K562 (cell line): ENCODE measurements at regions not wholly inside any gene's neighbourhood (a gene's known extent, or its start where the extent isn't known, plus 50 kb on each side); places are given as distances from the start of the nearest gene placed in this dataset.

Experiments
- BRD9 ChIP-seq: fragments of 450-650 bp; IDR thresholded peaks from 2 replicates; pipeline ENCODE4 v1.6.1; 2018; ENCODE audit warnings: low read depth; ENCODE audit not compliant: partially characterized antibody
- CTCF ChIP-seq, 3 experiments: IDR thresholded peaks in 2 of 3; conservative IDR thresholded peaks in 1 of 3; 2 replicates each; pipeline ENCODE4 v1.5.1; 2011 to 2012; ENCODE audit warnings: low read length in 3 of 3, mild to moderate bottlenecking in 3 of 3, control low read depth in 2 of 3, improper control_type of control experiment in 1 of 3, inconsistent platforms in 1 of 3, low read depth in 1 of 3, mixed read lengths in 1 of 3, moderate library complexity in 1 of 3; ENCODE audit not compliant: insufficient read depth in 2 of 3
- NCOA2 ChIP-seq, 2 experiments: fragments of 450-650 bp; IDR thresholded peaks; 2 replicates each; pipeline ENCODE4 v1.6.1; 2018; ENCODE audit warnings: mild to moderate bottlenecking in 2 of 2, moderate library complexity in 1 of 2; ENCODE audit not compliant: partially characterized antibody in 2 of 2
- REST ChIP-seq, 2 experiments: fragments of 450-650 bp; formaldehyde crosslinking in 1 of 2; IDR thresholded peaks; 2 replicates each; pipeline versions ENCODE4 v1.4.0 to v1.6.1; 2014 to 2020; ENCODE audit warnings: mild to moderate bottlenecking in 2 of 2, borderline replicate concordance in 1 of 2, low read depth in 1 of 2
- STAT5B ChIP-seq: fragments of 250-450 bp; sonication (Bioruptor Pico); IDR thresholded peaks from 2 replicates; pipeline ENCODE4 v1.8.0; 2021; ENCODE audit warnings: mild to moderate bottlenecking, inconsistent platforms
- TAF1 ChIP-seq: IDR thresholded peaks from 2 replicates; pipeline ENCODE4 v1.6.1; 2011; ENCODE audit warnings: mild to moderate bottlenecking, low read length, moderate library complexity; ENCODE audit not compliant: insufficient read depth, control insufficient read depth, severe bottlenecking; ENCODE audit errors: extremely low read depth
- ZEB2 ChIP-seq: fragments of 450-650 bp; IDR thresholded peaks from 2 replicates; pipeline ENCODE4 v1.6.1; 2016

DNA sequence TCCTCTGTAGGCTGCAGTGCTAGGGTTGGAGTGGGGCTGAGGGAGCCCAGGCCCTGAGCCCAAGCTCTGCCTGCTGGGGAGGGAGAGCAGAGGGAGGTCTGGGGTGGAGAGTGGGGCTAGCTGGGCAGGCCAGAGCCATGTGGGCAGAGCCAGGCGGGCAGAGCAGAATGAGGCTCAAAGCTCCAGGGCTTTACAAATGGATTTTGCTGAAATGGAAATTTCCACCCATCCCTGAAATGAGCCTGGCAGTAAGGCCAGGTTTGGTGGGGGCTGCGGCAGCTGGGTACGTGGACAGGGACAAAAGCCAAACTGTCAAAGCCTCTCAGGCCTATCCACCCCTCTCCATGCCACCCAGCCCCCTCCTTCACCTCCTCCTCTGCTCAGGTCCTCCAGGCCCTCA lies 74.2 kb upstream of the ARAP3 start:
- TF ChIP-seq ZEB2, result no peak
- TF ChIP-seq REST (IDR thresholded peaks at IDR 0.05; ENCODE audit: borderline replicate concordance), result no peak
- TF ChIP-seq REST (CRISPR knock-in tag; IDR thresholded peaks at IDR 0.05; ENCODE audit: low read depth), result no peak
- no peak for TF ChIP-seq CTCF (IDR thresholded peaks at IDR 0.05 in 2 of 3, conservative IDR thresholded peaks at IDR 0.05 in 1 of 3; ENCODE audit: insufficient read depth in 2 of 3, low read depth in 1 of 3, low read length in 3 of 3)
- no peak for TF ChIP-seq BRD9
- TF ChIP-seq STAT5B, result no peak
- TF ChIP-seq TAF1, result no peak
- TF ChIP-seq NCOA2 (IDR thresholded peaks at IDR 0.05; ENCODE audit: partially characterized antibody in 2 of 2), result no peak
